ENCODE measurements at regions not wholly inside any gene's neighbourhood (a gene's known extent, or its start where the extent isn't known, plus 50 kb on each side); places are given as distances from the start of the nearest gene placed in this dataset.

DNA sequence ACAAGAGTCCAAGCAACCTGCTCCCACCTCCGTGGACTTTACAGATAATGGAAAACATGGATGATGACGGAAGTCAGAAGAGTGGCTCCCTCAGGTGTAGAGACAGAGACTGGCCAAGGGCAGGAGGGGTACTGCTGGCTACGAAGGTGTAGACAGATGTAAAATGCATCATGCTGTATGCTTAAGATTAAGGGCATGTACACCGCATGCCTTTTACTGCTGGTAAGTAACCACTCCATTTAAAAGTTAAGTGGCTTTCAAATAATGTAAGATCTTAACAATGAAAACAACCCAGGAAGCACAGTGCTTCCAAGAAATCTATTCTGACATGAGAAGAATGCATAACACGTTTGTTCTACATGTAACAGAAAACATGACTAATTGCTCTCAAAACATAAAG lies 76.9 kb upstream of the FAM9B start:
- TF ChIP-seq POLR2A (IDR thresholded peaks at IDR 0.05) = no peak
- TF ChIP-seq, protein P1, sequence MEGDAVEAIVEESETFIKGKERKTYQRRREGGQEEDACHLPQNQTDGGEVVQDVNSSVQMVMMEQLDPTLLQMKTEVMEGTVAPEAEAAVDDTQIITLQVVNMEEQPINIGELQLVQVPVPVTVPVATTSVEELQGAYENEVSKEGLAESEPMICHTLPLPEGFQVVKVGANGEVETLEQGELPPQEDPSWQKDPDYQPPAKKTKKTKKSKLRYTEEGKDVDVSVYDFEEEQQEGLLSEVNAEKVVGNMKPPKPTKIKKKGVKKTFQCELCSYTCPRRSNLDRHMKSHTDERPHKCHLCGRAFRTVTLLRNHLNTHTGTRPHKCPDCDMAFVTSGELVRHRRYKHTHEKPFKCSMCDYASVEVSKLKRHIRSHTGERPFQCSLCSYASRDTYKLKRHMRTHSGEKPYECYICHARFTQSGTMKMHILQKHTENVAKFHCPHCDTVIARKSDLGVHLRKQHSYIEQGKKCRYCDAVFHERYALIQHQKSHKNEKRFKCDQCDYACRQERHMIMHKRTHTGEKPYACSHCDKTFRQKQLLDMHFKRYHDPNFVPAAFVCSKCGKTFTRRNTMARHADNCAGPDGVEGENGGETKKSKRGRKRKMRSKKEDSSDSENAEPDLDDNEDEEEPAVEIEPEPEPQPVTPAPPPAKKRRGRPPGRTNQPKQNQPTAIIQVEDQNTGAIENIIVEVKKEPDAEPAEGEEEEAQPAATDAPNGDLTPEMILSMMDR (IDR thresholded peaks at IDR 0.05) = no peak
